MM.1S (cell line): ENCODE measurements at regions not wholly inside any gene's neighbourhood (a gene's known extent, or its start where the extent isn't known, plus 50 kb on each side); places are given as distances from the start of the nearest gene placed in this dataset.
"Not testable (repeated sequence)": the region's sequence is repeated elsewhere in the genome, so short reads cannot be mapped to it uniquely, and the experiment has no call there.

Source experiments
- DNase-seq: peaks from one replicate; pipeline ENCODE4 v3.0.0-alpha.2; 2015
- H2AFZ ChIP-seq: fragments of 300-600 bp; sonication (generic); 2 replicates; pipeline ENCODE4 v1.6.0; 2016; ENCODE audit warnings: antibody characterized with exemption, low read length
- H3F3A ChIP-seq: fragments of 300-600 bp; sonication (generic); 2 replicates; pipeline ENCODE4 v1.6.1; 2016; ENCODE audit warnings: mild to moderate bottlenecking, antibody characterized with exemption, low read length, moderate library complexity, mixed read lengths; ENCODE audit not compliant: insufficient read depth
- H3K27ac ChIP-seq: fragments of 300-600 bp; sonication (generic); 2 replicates; pipeline ENCODE4 v1.5.1; 2016; ENCODE audit warnings: mild to moderate bottlenecking, low read length
- H3K27me3 ChIP-seq: fragments of 300-600 bp; sonication (generic); replicated peaks from 2 replicates; pipeline ENCODE4 v1.6.0; 2016; ENCODE audit warnings: low read length; ENCODE audit not compliant: insufficient read depth
- H3K36me3 ChIP-seq: fragments of 300-600 bp; sonication (generic); replicated peaks from 2 replicates; pipeline ENCODE4 v1.6.1; 2016; ENCODE audit warnings: mild to moderate bottlenecking, low read length, mixed read lengths; ENCODE audit not compliant: insufficient read depth
- H3K4me1 ChIP-seq: fragments of 300-600 bp; sonication (generic); 2 replicates; pipeline ENCODE4 v1.6.1; 2016; ENCODE audit warnings: low read length, mixed read lengths
- H3K4me2 ChIP-seq: fragments of 300-600 bp; sonication (generic); 2 replicates; pipeline ENCODE4 v1.6.0; 2016; ENCODE audit warnings: low read depth, low read length
- H3K4me3 ChIP-seq: fragments of 300-600 bp; sonication (generic); 2 replicates; pipeline ENCODE4 v1.5.1; 2016; ENCODE audit warnings: low read length, mixed read lengths
- H3K79me2 ChIP-seq: fragments of 300-600 bp; sonication (generic); 2 replicates; pipeline ENCODE4 v1.6.1; 2016; ENCODE audit warnings: mixed run types, low read length, mixed read lengths
- H3K9ac ChIP-seq: fragments of 300-600 bp; sonication (generic); 2 replicates; pipeline ENCODE4 v1.6.1; 2016; ENCODE audit warnings: low read length, mixed read lengths
- H3K9me2 ChIP-seq: fragments of 300-600 bp; sonication (generic); replicated peaks from 2 replicates; pipeline ENCODE4 v1.6.1; 2016; ENCODE audit warnings: mild to moderate bottlenecking, low read length, mixed read lengths; ENCODE audit not compliant: insufficient read depth
- H3K9me3 ChIP-seq: fragments of 300-600 bp; sonication (generic); replicated peaks from 2 replicates; pipeline ENCODE4 v1.6.1; 2016; ENCODE audit warnings: mild to moderate bottlenecking, low read length, mixed read lengths; ENCODE audit not compliant: insufficient read depth
- H4K20me1 ChIP-seq: fragments of 300-600 bp; sonication (generic); 2 replicates; pipeline ENCODE4 v1.6.1; 2016; ENCODE audit warnings: mild to moderate bottlenecking, low read length, moderate library complexity, mixed read lengths; ENCODE audit not compliant: insufficient read depth
- EZH2 ChIP-seq: fragments of 300-600 bp; sonication (generic); optimal IDR thresholded peaks from 2 replicates; pipeline ENCODE3; 2017; ENCODE audit warnings: low read depth, mild to moderate bottlenecking, antibody characterized with exemption, low read length, mixed read lengths
- EZH2phosphoT487 ChIP-seq: fragments of 300-600 bp; sonication (generic); IDR thresholded peaks from 2 replicates; pipeline ENCODE4 v1.6.1; 2018; ENCODE audit warnings: antibody characterized with exemption, low read length
- TF ChIP-seq, protein P1 (sequence below): fragments of 300-600 bp; sonication (generic); IDR thresholded peaks from 2 replicates; pipeline ENCODE4 v1.5.1; 2016; ENCODE audit warnings: antibody characterized with exemption, low read length, mixed read lengths

- Histone ChIP-seq H3K27ac (no peak overlapping the region), H3F3A (no peaks in the 10 kb centered on the region), H3K27me3 (no peaks in the 10 kb centered on the region), H3K9ac (no peak overlapping the region), H3K4me3 (no peak overlapping the region), H3K9me2 (no peaks in the 10 kb centered on the region), H3K9me3 (no peaks in the 10 kb centered on the region), H3K36me3 (no peaks in the 10 kb centered on the region), H3K4me1 (no peaks in the 10 kb centered on the region), H3K79me2 (no peaks in the 10 kb centered on the region), H2AFZ (no peak overlapping the region), H4K20me1 (no peaks in the 10 kb centered on the region), H3K4me2 (no peak overlapping the region)
- TF ChIP-seq, protein P1, sequence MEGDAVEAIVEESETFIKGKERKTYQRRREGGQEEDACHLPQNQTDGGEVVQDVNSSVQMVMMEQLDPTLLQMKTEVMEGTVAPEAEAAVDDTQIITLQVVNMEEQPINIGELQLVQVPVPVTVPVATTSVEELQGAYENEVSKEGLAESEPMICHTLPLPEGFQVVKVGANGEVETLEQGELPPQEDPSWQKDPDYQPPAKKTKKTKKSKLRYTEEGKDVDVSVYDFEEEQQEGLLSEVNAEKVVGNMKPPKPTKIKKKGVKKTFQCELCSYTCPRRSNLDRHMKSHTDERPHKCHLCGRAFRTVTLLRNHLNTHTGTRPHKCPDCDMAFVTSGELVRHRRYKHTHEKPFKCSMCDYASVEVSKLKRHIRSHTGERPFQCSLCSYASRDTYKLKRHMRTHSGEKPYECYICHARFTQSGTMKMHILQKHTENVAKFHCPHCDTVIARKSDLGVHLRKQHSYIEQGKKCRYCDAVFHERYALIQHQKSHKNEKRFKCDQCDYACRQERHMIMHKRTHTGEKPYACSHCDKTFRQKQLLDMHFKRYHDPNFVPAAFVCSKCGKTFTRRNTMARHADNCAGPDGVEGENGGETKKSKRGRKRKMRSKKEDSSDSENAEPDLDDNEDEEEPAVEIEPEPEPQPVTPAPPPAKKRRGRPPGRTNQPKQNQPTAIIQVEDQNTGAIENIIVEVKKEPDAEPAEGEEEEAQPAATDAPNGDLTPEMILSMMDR, result no peak
- no peak for TF ChIP-seq EZH2phosphoT487
- no peak for TF ChIP-seq EZH2
- DNase-seq, result no peak
These were observed 197.6 kb upstream of the FOXK1 start for GRCh38 chr7:4484545-4484944.

- Histone ChIP-seq H3K9me2 (no peaks in the 10 kb centered on the region), H3K79me2 (no peaks in the 10 kb centered on the region), H3K9ac (no peak overlapping the region), H3K4me3 (no peak overlapping the region), H3F3A (no peaks in the 10 kb centered on the region), H3K27ac (no peak overlapping the region), H3K9me3 (no peaks in the 10 kb centered on the region), H3K36me3 (no peaks in the 10 kb centered on the region), H3K4me1 (no peaks in the 10 kb centered on the region), H4K20me1 (no peaks in the 10 kb centered on the region), H3K4me2 (no peak overlapping the region), H3K27me3 (no peaks in the 10 kb centered on the region), H2AFZ (no peak overlapping the region)
- no peak for DNase-seq
- TF ChIP-seq EZH2phosphoT487 (no peak), EZH2 (no peak)
- TF ChIP-seq, protein P1, result no peak
These were observed 195.2 kb upstream of the FOXK1 start for GRCh38 chr7:4486907-4487306.

DNA sequence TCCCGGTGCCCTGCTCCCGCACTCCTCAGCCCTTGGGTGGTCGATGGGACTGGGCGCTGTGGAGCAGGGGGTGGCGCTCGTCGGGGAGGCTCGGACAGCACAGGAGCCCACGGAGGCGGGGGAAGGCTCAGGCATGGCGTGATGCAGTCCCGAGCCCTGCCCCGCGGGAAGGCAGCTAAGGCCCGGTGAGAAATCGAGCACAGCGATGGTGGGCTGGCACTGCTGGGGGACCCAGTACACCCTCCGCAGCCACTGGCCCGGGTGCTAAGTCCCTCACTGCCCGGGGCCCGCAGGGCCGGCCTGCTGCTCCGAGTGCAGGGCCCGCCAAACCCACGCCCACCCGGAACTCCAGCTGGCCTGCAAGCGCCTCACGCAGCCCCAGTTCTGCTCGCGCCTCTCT, 185.2 kb upstream of the FOXK1 start:
- H3K9ac ChIP-seq, DNase-seq, H3K27ac ChIP-seq, H3K9me2 ChIP-seq, H3K36me3 ChIP-seq, H3K79me2 ChIP-seq, H3K4me3 ChIP-seq, H3F3A ChIP-seq, H3K9me3 ChIP-seq, H3K4me1 ChIP-seq, H3K27me3 ChIP-seq, H4K20me1 ChIP-seq, H3K4me2 ChIP-seq, H2AFZ ChIP-seq: not testable (repeated sequence)

DNA sequence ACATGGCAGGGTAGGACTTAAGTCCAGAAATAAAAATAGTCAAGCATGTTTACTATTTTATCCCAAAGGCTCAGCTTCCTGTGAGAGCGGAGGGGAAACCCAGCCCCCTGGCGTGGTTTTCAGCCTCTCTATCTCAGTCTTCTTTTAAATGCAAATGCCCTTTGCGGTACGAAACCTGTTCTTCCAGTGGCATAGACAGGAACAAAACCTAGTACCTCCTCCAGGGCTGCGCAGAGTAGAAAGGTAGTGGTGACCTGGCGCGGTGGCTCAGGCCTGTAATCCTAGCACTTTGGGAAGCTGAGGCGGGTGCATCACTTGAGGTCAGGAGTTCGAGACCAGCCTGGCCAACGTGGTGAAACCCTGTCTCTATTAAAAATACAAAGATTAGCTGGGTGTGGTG, 181.3 kb upstream of the FOXK1 start:
- no peaks in the 10 kb centered on the region for H3K27me3 ChIP-seq
- H3K79me2 ChIP-seq, result no peaks in the 10 kb centered on the region
- no peaks in the 10 kb centered on the region for H3K36me3 ChIP-seq
- no peak overlapping the region for H2AFZ ChIP-seq
- no peaks in the 10 kb centered on the region for H3K4me1 ChIP-seq
- no peaks in the 10 kb centered on the region for H4K20me1 ChIP-seq
- no peak overlapping the region for H3K27ac ChIP-seq
- H3K4me3 ChIP-seq, result no peak overlapping the region
- H3K4me2 ChIP-seq, result no peak overlapping the region
- no peak for TF ChIP-seq EZH2phosphoT487
- TF ChIP-seq, protein P1, result no peak
- TF ChIP-seq EZH2, result no peak
- H3K9me3 ChIP-seq, result no peaks in the 10 kb centered on the region
- DNase-seq, result no peak
- no peak overlapping the region for H3K9ac ChIP-seq
- no peaks in the 10 kb centered on the region for H3K9me2 ChIP-seq
- H3F3A ChIP-seq, result no peaks in the 10 kb centered on the region

DNA sequence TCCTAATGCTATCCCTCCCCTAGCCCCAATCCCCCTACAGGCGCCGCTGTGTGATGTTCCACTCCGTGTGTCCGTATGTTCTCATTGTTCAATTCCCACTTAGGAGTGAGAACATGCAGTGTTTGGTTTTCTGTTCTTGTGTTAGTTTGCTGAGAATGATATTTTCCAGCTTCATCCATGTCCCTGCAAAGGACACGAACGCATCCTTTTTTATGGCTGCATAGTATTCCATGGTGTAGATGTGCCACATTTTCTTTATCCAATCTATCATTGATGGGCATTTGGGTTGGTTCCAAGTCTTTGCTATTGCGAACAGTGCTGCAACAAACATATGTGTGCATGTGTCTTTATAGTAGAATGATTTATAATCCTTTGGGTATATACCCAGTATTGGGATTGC, 174.2 kb upstream of the FOXK1 start:
- H3K27ac ChIP-seq, H3K36me3 ChIP-seq, H2AFZ ChIP-seq, H3K27me3 ChIP-seq, H3K4me2 ChIP-seq, H3K9me3 ChIP-seq, H3K9me2 ChIP-seq, H3K9ac ChIP-seq, H3K79me2 ChIP-seq, H3F3A ChIP-seq, DNase-seq, H3K4me3 ChIP-seq, H4K20me1 ChIP-seq, H3K4me1 ChIP-seq: not testable (repeated sequence)
